ENCODE measurements at regions not wholly inside any gene's neighbourhood (a gene's known extent, or its start where the extent isn't known, plus 50 kb on each side); places are given as distances from the start of the nearest gene placed in this dataset.
A peak's percentile ranks its signal among the peaks of the same experiment; 100 is the strongest.

- DNase-seq: no peak
These were observed 138.4 kb upstream of the HNRNPA3 start for GRCh38 chr2:177074099-177074710.

- no peak for DNase-seq
These were observed 137.3 kb upstream of the HNRNPA3 start for GRCh38 chr2:177075254-177075653.

GRCh38 chr2:177076636-177077179, 135.9 kb upstream of the HNRNPA3 start:
- DNase-seq: no peak

GRCh38 chr2:177077778-177078177, 134.8 kb upstream of the HNRNPA3 start:
- DNase-seq: no peak

GRCh38 chr2:177078416-177078815, 134.2 kb upstream of the HNRNPA3 start:
- DNase-seq: no peak

- DNase-seq: no peak
These were observed 133.7 kb upstream of the HNRNPA3 start for GRCh38 chr2:177078855-177079254.

GRCh38 chr2:177080746-177081284, 131.8 kb upstream of the HNRNPA3 start:
- no peak for DNase-seq

- DNase-seq: peak in 1 of 2 donors; percentile 7
These were observed 128.0 kb upstream of the HNRNPA3 start for GRCh38 chr2:177084607-177085006.

GRCh38 chr2:177088529-177088928, 124.1 kb upstream of the HNRNPA3 start:
- DNase-seq: no peak

- no peak for DNase-seq
These were observed 121.6 kb upstream of the HNRNPA3 start for GRCh38 chr2:177090967-177091366.

- DNase-seq: no peak
These were observed 119.2 kb upstream of the HNRNPA3 start for GRCh38 chr2:177093371-177093770.

GRCh38 chr2:177098001-177098613, 114.5 kb upstream of the HNRNPA3 start:
- peak; percentile 43 to 50 for DNase-seq

GRCh38 chr2:177101930-177102329, 110.7 kb upstream of the HNRNPA3 start:
- DNase-seq: no peak

- no peak for DNase-seq
These were observed 106.4 kb upstream of the HNRNPA3 start for GRCh38 chr2:177106212-177106611.

GRCh38 chr2:177108890-177109289, 103.7 kb upstream of the HNRNPA3 start:
- DNase-seq: no peak

- no peak for DNase-seq
These were observed 97.9 kb upstream of the HNRNPA3 start for GRCh38 chr2:177114712-177115111.

- no peak for DNase-seq
These were observed 94.8 kb upstream of the HNRNPA3 start for GRCh38 chr2:177117755-177118154.

GRCh38 chr2:177118636-177119035, 94.0 kb upstream of the HNRNPA3 start:
- no peak for DNase-seq

- no peak for DNase-seq
These were observed 93.5 kb upstream of the HNRNPA3 start for GRCh38 chr2:177119099-177119498.

GRCh38 chr2:177123048-177123447, 89.5 kb upstream of the HNRNPA3 start:
- no peak for DNase-seq

GRCh38 chr2:177124371-177124770, 88.2 kb upstream of the HNRNPA3 start:
- DNase-seq: no peak

- DNase-seq: no peak
These were observed 84.8 kb upstream of the HNRNPA3 start for GRCh38 chr2:177127821-177128220.

GRCh38 chr2:177129610-177130009, 83.0 kb upstream of the HNRNPA3 start:
- DNase-seq: no peak

GRCh38 chr2:177131858-177132257, 80.7 kb upstream of the HNRNPA3 start:
- no peak for DNase-seq

Data from inflammatory macrophage (primary cell).